GM18867 (cell line): ENCODE measurements at regions not wholly inside any gene's neighbourhood (a gene's known extent, or its start where the extent isn't known, plus 50 kb on each side); places are given as distances from the start of the nearest gene placed in this dataset.

Experiments used
- ATAC-seq: cut with Tn5 transposase; IDR thresholded peaks from one replicate; pipeline ENCODE4 v1.9.1; 2021; ENCODE audit warnings: mild to moderate bottlenecking, moderate library complexity; ENCODE audit not compliant: unreplicated experiment

DNA sequence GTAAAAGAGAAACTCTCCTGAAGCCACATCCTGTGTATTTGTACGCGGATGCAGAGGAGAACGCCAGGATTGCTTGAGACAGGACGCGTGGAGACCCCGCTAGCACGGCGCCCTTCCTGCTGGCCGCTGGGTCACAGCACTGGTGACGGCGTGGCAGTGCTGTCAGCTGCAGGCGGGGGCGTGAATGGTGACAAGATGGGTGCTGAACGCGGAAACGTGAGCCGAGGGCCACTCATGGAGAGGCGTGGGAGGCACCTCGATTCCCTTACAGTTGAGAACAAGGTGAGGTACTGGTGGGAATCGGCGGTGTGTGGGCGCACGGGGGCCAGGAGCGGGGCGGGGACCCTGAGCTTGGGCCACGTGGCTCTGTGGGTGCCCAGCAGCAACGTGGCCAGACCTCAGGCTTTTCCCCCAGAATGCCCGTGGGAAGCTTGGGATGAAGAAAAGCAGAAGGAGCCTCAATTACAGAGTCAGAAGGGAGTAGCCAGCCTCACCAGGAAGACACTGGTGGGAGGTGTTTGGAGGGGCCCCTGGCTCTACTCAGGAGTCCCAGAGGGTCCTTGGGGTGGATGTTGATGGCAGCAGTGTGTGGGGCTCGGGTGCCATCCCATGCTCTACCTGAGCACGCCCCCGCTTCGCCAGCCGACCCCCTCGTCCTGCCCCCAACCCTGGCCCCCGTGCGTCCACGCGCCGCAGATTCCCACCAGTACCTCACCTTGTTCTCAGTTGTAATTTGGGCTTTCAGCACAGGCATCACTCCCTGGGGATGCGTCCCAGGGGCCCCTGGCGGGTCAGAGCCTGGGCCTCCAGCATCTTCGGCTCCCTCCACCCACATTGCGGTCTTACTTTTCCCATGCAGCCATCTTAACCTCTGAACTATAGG, 208.4 kb upstream of the TCERG1L start:
- no peak for ATAC-seq

DNA sequence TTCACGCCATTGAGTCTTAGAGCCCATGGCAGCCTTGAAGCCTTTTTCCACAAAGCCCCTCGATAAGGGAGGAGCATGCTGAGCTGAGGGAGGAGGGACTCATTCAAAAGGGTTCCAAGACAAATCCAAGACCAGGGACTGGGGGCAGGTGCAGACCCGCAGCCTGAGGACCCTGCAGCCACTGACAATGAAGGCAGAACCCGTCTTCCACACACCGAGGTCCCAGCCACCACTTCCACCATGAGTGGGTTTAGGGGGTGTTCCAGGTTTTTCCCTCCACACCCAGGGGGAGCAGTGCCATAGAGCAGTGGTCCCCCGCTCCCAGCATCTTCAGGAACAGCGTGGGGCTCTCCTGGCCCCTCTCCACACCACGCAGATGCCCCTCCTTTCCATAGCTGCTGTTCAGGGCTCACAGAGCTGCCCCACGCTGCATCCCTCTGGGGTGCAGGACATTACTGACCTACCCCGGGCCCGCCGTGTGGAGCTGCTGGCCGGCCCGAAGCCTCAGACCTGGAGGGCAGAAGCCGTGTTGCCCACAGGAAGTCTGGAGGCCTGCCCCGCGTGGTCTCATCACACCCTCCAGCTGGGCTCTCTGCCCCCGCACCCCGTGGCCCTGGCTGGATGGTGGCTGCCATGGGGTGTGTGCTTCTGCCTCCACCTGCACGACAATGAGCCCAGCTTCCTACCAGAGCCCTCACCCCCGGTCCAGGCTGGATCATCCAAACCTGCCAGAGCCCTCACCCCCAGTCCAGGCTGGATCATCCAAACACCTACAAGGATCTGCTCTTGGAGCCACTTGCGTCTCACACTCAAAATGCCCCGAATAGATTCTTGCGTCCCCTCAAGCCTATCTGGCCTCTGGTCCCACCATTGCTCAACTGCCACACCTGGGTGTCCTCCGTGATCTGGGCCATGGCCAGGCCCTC, 220.0 kb upstream of the TCERG1L start:
- no peak for ATAC-seq

DNA sequence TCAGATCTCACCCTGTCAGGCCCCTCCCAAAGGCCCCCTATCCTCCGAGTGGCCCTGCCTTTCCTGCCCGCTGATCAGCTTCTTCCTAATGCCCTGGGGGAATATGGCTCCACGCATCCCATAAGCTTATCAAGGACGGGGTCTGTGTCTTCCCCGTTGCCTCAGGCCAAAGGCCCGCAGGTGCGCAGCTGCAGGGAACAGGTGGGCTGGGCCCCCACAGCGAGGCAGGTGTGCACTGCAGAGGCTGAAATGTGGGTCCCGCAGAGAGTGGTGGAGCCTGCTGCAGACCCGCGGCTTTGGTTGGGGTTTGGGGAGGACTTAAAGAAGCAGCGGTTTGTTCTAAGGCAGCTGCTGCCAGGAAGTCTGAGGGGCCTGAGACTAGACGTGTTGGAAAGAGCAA, 220.8 kb upstream of the TCERG1L start:
- no peak for ATAC-seq

DNA sequence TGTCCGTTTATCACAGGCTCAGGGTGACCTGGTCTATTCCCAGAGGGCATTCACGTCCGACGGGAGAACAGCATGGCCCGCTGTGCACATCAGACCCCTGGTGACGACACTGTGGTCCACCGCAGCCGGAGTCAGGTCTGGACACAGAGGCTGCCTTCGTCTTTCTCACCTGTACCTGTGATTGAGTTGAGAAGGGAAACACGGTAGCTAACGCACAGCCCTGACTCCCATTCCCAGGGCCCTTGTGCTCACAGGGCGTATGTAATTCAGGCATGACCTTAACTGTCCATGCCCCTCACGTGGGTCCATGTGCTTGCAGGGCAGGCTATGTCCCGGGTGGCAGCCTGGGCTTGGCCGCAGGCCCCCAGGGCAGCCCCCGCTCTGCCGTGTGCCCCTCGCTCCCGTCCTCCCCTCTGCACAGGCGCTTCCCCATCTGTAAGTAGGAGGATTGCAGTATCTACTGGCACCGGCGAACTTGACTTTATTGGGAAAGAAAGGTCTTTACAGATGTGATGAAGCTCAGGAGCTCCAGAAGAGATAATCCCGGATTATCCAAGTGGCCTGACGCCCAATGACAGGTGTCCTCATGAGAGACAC, 221.3 kb upstream of the TCERG1L start:
- ATAC-seq = no peak

DNA sequence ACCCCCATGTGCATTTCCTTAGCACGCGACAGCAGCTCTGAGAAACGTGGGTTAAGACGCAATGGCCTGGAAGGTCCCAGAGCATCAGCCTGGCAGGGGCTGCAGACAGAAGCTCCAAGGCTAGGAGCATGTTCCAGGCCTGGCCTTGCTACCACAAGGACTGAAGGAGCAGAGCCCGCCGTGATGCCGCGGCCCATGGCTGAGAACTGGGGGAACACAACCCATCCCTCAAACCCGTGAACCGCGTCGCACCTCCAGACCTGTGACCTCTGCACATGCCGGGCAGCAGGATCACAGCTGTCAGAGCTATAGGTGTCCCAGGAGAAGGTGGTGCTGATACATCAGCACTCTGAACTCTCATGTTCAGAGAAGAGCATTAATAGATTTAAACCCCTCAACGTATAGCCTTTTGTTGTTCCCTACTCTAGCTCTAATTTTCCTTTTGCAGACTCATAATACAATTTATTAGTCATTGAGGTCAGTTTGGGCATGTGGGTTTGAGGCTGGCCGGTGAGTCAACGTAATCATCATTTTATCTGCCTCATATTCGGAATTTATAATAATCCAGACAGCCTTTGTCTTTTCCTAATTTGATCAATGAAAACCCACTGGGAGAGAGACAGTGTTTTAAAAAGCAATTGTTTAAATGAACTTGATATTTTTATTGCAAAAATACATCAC, 222.5 kb upstream of the TCERG1L start:
- ATAC-seq = no peak

DNA sequence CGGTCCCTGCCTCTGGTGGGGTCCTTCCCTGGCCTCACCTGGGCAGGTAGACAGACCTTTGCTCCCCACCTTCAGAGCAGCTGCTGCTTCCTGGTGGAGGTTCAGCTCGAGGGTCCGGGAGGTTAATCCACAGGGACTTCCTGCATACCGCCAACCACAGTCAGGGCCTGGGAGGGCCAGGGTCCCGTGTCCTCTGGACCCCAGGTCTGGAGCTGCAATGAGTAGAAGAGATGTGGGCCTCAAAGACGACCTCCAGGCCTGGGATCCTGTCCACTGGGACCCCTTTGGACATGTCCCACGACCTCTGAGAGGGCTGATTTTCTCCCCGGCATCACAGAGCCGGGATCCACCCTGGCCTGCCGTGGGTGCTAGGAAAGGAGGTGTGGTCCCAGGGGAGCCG, 223.3 kb upstream of the TCERG1L start:
- ATAC-seq = no peak

DNA sequence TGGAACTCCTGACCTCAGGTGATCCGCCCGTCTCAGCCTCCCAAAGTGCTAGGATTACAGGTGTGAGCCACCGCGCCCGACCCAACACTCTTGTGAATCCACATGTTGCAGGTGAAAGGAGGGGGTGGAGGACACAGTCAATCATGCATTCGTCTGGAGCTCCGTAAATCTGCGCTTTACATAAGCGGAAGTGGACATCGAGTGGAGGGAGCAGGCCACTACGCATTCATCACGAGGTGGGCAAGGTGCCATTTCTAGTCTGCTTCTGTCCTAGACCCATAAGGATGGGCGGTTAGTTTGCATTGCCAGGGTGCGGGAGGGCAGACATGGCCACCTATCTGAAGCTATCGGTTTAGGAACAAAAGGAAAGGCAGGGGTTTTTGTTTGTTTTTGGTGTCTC, 225.2 kb upstream of the TCERG1L start:
- no peak for ATAC-seq

DNA sequence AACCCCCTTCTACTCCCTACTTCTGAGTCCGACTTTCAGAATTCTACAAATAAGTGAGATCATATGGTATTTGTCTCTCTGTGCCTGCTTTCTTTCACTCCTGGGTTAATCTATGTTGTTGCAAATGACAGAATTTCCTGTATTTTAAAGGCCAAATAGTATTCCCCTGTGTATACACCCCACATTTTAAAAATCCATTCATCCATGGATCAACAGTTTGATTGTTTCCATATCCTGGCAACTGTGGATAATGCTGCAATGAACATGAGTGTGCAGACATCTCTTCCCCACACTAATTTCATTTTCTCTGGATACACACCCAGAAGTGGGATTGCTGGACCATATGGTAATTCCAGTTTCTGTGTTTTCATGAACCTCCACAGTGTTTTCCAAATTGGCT, 225.8 kb upstream of the TCERG1L start:
- no peak for ATAC-seq

DNA sequence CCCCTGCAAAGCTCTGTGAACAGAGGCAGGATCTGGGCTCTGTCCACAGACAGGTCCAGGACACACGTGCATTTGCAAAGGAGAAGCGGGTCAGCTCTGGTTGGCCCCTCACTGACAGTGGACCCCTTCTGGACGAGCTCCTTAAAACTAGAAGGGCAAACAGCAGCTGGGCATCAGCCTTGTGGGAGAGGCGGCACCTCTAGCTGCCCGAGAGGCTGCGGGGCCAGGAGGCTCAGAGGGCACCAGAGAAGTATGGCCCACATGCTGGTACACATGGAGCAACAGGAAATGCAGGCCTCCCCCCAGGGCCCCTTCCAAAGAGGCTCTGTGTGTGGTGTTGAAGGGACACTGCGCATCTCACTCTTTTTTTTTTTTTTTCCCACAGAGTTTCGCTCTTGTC, 233.0 kb upstream of the TCERG1L start:
- no peak for ATAC-seq

DNA sequence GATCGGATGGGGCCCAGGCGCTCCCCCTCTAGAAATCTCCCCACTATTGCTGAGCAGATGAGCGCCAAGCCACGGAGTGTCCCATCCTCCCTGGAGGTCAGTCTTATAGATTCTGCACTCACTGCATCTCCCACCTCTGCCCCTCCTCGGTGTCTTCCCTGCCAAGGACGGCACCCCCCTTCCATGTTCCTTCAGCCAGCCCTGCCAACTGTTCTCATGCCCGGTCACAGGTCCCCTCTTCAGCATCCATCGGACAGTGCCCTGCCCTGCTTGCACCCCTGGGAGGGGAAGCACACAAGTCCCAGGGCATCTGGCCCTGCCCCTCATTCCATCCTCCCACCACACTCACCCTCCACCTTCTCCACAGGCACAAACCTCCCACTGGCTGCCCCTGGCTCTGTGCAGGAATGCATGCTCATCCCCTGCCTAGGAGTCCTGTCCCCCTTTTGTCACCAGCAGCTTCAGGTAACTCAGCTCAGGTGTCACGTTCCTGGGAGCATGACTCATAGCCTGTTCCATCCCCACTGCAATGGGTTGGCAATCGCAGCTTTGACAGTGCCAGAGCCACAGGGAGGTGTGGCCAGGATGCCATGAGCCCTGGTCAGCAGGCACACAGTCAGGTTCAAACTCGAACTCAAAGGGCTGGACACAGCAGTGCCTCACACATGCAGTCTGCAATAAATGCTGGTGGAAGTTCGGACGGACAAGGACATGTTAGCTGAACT, 234.7 kb upstream of the TCERG1L start:
- no peak for ATAC-seq

DNA sequence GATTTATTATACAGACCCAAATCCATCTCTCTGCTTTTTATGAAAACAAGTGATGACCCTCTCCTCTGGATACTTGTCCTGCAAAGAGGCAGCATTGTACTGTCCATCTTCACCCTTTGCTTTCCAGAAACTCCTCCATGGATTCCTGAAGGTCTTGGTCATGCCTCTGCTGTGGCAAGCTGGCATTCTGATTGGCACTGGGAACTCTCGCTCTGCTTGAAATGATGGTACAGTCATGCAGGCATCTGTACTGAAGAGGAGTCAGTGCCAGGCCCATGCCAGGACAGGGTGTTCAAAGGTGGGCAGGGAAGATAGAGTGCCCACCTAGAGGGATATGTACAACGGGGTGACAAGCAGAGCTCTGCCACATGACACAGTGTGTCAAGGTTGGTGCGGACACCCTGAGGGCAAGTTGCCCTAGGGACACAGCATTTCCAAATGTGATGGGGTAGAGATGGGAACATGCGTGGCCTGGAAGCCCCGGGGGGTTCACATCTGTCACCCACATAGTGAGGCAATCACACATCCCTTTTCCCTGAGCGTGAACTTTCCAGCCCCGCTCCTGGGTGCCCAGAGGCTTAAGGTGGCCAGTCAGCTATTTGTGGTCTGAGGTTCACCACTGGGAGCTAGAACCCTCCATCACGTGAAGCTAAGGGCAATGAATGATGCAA, 235.7 kb upstream of the TCERG1L start:
- ATAC-seq = no peak

DNA sequence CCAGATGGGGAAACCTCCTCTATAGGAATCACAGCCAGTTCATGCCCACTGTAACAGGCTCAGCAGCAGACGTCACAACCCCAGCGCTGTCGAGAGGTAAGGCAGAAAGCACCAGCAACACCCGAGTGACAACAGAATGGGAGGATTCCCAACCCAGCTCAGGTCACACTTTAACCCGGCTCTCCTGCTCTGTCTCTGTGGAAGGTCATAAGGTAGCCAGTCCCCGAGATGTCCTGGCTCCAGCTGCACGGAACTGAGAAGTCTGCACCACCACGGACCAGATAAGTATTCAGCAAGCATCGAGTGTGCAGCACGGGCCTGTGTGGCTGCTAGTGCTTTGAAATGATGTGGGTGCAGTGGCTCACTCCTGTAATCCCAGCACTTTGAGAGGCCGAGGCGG, 236.7 kb upstream of the TCERG1L start:
- no peak for ATAC-seq

DNA sequence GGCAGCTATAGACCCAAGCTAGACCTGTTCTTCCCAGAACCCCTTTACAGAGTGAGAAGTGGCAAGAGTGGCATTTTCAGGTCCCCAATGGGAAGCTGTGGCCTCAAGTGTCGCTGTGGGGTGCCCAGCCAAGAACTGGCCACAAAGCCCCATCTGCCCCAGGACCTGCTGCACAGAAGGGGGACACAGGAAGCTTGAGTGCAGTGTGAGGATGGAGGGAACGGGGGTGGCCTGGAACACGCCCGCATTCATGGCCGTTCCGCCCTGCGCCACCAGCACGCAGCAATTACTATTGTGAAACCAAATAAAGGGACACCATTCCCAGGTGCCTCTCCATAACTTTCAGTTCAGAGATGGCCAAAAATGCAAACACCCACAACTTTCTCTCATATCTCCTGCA, 237.6 kb upstream of the TCERG1L start:
- ATAC-seq = no peak

DNA sequence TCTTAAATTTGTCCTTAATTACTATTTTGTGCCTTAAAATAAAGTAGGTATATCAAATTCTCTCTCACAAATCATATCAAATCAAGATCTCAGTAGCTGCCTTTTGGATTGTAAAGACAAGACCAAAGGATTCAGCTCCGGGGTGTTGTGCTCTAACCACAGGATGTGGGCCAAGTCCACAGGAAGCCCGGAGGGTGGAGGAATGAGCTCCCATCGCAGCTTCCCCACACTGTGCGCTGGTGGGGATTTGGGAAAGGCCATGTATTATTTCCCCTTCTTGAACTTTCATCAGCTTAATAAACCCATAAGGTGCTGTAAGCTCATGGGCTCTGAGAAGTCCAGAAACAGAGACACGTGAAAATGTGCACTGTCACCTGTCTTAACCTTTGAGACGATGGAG, 241.6 kb upstream of the TCERG1L start:
- ATAC-seq = no peak

DNA sequence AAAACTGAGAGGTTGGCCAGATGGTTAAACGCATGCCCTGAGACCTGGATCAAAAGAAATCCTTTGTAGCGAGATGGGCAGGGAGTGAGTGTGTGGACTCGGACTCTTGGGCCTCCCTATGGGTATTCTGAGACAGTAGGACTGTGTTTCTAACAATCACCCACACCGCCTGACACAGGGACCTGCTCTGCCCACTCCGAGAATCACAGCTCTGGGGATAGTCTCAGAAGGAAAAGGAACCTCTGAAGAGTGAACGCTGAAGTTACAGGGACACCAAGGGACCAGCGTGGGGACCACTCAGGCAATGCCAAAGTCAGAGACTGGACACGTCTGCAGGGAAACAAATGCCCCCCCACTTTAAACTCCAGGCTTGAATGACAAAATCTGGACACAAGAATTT, 242.1 kb upstream of the TCERG1L start:
- ATAC-seq = no peak

DNA sequence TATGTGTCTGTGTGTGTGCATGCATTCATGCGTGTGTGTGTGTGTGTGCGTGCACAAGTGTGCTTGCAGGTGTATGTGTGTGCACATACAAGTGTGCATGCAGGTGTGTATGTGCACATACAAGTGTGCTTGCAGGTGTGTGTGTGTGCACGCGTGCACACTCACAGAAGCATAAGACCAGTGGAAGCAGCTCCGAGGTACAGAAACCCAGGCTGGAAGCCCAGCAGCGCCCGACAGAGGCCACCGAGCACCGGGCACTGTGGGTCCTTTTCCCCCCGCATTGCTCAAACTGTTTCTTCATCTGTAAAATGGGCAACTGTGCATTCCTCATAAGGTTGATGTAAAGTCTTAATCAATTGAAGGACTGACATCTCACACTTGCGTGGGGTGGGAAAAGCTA, 243.3 kb upstream of the TCERG1L start:
- no peak for ATAC-seq

DNA sequence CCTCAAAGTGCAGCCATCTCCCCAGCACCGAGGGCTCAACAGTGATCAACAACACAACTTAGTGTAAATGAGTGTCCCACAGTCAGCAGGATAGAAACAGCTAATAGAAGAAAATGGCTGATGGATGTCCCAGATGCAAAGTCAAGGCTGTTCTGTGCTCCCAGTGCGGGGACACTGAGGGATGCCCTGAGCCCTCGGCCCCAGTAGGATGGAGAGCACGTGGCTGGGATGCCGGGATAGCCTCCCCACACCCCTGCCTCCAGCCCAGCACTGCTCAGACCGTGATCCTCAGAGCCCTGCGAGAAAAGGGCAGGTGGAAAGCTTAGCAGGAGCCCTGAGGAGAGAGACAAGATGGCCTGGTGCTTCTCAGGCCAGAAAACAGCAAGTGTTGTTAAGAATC, 243.9 kb upstream of the TCERG1L start:
- ATAC-seq = no peak

DNA sequence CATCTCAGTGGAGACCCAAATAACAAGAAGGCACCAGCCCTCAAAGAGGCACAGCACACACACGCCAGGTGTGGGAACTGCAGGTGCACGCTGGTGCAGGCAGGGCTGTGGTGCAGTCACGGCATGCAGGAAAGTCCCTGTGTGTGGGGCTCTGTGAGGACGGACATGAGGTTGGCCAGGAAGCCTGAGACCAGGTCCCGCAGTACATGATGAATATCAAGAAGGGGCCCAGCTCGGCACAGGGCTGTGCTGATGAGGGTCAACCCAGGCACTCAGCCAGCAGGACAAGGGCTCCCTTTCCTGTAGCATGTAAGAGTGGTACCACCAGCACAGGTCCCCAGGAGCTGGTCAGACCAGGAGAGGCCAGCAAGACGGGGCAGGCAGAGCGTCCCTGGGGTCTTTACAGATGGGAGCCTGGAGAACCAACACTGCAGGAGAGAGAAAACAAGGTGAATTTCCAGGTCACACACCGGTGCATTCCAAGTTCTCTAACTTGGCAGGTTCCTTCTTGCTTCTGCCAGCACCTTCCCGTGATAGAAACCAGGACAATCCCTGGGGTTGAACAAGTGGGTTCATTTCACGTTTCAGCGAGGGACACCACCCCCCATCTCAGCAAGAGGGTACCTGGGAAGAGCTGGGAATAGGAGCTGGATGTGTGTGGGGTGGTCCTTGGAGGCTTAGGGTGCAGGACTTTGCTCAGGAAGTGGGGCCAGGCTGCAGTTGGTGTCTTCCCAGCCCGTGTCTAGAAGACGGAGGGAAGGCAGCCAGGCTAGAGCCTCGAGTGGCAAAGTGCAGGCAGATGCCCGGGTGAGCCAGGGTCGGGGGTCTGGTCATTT, 244.8 kb upstream of the TCERG1L start:
- no peak for ATAC-seq

DNA sequence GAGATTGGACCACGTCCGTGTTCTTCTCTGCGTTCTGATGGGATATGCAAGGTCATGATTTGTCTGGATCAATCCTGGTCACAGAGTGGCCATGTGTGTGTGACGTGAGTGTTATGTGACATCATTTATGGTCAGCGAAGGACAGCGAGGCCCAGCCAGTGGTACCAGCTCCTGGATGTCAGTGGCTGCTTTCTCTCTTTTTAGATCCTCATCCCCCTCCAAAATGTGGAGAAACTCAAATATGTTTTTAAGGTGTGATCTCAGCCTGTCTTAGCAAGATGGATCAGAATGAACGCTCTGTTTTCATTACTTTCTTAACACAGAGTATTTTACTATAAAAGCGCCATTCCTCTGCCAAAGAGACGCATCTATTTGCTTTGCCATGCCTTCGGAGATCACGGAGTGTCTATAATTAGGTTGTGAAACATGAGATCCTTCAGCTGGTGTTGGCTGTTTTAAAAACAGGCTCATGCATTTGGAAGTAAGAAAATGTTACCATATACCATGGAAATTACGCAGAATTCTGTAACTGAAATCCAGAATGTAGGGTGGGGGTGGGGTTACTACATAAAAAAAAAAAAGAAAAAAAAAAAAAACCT, 245.5 kb upstream of the TCERG1L start:
- ATAC-seq = no peak
